ENCODE measurements at regions not wholly inside any gene's neighbourhood (a gene's known extent, or its start where the extent isn't known, plus 50 kb on each side); places are given as distances from the start of the nearest gene placed in this dataset.

DNA sequence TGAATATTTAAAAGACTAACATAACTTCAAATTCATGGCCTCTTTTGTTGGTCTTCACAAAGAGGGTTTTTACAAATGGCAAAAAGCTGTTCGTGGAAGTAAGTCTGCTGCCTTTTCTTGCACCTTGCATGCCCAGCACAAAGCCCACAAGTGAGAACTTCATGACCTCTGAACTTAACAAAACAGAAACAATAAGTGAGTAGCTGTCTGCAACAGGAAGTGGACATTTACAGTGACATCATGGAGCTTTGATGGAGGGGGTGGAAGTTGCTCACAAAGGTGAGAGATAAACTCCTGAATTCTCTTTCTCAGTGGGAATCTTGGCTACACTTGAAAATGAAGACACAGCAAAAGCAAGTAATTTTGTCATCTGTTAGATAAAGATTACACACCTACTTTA, 303.3 kb upstream of the DEPDC1 start:
- FAIRE-seq (no peak), DNase-seq (ENCODE audit: low read depth in 1 of 2, low spot score in 1 of 2) (no peak), ATAC-seq (no peak)
- Histone ChIP-seq H3K4me3 (no peak overlapping the region), H3K4me2 (no peak overlapping the region), H3K9me3 (no peaks in the 10 kb centered on the region), H3K4me1 (no peaks in the 10 kb centered on the region), H3K27ac (no peak overlapping the region)
- TF ChIP-seq RAD21 (conservative IDR thresholded peaks at IDR 0.05 in 1 of 2, IDR thresholded peaks at IDR 0.05 in 1 of 2) (no peak), FOSL2 (IDR thresholded peaks at IDR 0.05) (no peak), FOSL2 (CRISPR knock-in tag; IDR thresholded peaks at IDR 0.05) (no peak), FOXS1 (CRISPR knock-in tag; IDR thresholded peaks at IDR 0.05) (no peak), RCOR1 (IDR thresholded peaks at IDR 0.05; ENCODE audit: low read depth, low read length) (no peak), JUN (IDR thresholded peaks at IDR 0.05) (no peak), CHD2 (IDR thresholded peaks at IDR 0.05; ENCODE audit: low read length, partially characterized antibody) (no peak), MAFK (IDR thresholded peaks at IDR 0.05; ENCODE audit: partially characterized antibody) (no peak), JUNB (IDR thresholded peaks at IDR 0.05) (no peak), HES2 (IDR thresholded peaks at IDR 0.05) (no peak), POLR2AphosphoS2 (conservative IDR thresholded peaks at IDR 0.05; ENCODE audit: low read length) (no peak), HOXB13 (CRISPR knock-in tag; IDR thresholded peaks at IDR 0.05; ENCODE audit: low read depth) (no peak)
- TF ChIP-seq, protein P1, sequence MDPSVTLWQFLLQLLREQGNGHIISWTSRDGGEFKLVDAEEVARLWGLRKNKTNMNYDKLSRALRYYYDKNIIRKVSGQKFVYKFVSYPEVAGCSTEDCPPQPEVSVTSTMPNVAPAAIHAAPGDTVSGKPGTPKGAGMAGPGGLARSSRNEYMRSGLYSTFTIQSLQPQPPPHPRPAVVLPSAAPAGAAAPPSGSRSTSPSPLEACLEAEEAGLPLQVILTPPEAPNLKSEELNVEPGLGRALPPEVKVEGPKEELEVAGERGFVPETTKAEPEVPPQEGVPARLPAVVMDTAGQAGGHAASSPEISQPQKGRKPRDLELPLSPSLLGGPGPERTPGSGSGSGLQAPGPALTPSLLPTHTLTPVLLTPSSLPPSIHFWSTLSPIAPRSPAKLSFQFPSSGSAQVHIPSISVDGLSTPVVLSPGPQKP (IDR thresholded peaks at IDR 0.05; ENCODE audit: low read depth, low read length): no peak
- ChIA-PET POLR2A (no interaction called here), CTCF (interaction anchor here (1.2 to 1.3 kb wide), 2 partner anchors 8 to 938 kb away, joined by 3 to 4 read pairs; no protein-coding TSS in a partner anchor)
- WGBS (ENCODE audit: missing lambda C conversion rate): 9% methylated on average over 1 of the region's 1 CpG

DNA sequence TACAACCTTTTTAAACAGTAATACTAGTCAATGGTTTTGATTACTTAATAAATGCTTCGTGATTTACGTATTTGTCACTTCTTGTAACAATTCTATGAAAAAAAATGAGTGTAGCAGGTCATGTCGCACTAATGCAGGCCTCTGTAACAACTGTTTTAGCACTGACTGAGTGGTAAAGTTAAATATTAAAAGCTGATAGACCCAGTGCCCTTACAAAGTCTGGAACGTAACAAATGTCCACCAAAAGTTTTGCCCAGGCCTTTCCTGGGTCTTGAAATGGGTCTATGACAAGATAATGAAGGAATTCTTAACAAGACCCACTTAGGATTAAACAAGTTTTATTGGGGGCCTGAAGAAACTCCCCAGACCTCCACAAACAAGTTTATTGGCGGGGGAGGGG, 304.6 kb upstream of the DEPDC1 start:
- 5% methylated on average over 5 of the region's 5 CpGs for WGBS (ENCODE audit: missing lambda C conversion rate)
- Histone ChIP-seq H3K27ac (no peak overlapping the region), H3K4me1 (no peaks in the 10 kb centered on the region), H3K4me3 (no peak overlapping the region), H3K4me2 (no peak overlapping the region), H3K9me3 (no peaks in the 10 kb centered on the region)
- TF ChIP-seq PHF8 (IDR thresholded peaks at IDR 0.05; ENCODE audit: borderline replicate concordance, low read depth): no peak
- TF ChIP-seq RCOR1 (IDR thresholded peaks at IDR 0.05; ENCODE audit: low read depth, low read length): no peak
- no peak for TF ChIP-seq SMC3 (IDR thresholded peaks at IDR 0.05)
- no peak for TF ChIP-seq REST (IDR thresholded peaks at IDR 0.05)
- no peak for TF ChIP-seq HMGXB4 (CRISPR knock-in tag; IDR thresholded peaks at IDR 0.05; ENCODE audit: borderline replicate concordance)
- TF ChIP-seq HDAC2 (IDR thresholded peaks at IDR 0.05): no peak
- ATAC-seq (no peak), DNase-seq (ENCODE audit: low read depth in 1 of 2, low spot score in 1 of 2) (no peak), FAIRE-seq (no peak)
- ChIA-PET CTCF (interaction anchor here (1.2 to 1.3 kb wide), 2 partner anchors 10 to 936 kb away, joined by 3 to 4 read pairs; no protein-coding TSS in a partner anchor), POLR2A (no interaction called here)

Data from A549 (cell line).